ENCODE measurements at regions not wholly inside any gene's neighbourhood (a gene's known extent, or its start where the extent isn't known, plus 50 kb on each side); places are given as distances from the start of the nearest gene placed in this dataset.

GRCh38 chr10:5311617-5312016 lies 53.1 kb upstream of the UCN3 start:
- no peak for DNase-seq (ENCODE audit: low read depth)
- TF ChIP-seq, protein P1, sequence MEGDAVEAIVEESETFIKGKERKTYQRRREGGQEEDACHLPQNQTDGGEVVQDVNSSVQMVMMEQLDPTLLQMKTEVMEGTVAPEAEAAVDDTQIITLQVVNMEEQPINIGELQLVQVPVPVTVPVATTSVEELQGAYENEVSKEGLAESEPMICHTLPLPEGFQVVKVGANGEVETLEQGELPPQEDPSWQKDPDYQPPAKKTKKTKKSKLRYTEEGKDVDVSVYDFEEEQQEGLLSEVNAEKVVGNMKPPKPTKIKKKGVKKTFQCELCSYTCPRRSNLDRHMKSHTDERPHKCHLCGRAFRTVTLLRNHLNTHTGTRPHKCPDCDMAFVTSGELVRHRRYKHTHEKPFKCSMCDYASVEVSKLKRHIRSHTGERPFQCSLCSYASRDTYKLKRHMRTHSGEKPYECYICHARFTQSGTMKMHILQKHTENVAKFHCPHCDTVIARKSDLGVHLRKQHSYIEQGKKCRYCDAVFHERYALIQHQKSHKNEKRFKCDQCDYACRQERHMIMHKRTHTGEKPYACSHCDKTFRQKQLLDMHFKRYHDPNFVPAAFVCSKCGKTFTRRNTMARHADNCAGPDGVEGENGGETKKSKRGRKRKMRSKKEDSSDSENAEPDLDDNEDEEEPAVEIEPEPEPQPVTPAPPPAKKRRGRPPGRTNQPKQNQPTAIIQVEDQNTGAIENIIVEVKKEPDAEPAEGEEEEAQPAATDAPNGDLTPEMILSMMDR (conservative IDR thresholded peaks at IDR 0.05; ENCODE audit: low read depth, low read length): no peak
- H3K4me3 ChIP-seq (ENCODE audit: low read depth, low read length): no peak overlapping the region

DNA sequence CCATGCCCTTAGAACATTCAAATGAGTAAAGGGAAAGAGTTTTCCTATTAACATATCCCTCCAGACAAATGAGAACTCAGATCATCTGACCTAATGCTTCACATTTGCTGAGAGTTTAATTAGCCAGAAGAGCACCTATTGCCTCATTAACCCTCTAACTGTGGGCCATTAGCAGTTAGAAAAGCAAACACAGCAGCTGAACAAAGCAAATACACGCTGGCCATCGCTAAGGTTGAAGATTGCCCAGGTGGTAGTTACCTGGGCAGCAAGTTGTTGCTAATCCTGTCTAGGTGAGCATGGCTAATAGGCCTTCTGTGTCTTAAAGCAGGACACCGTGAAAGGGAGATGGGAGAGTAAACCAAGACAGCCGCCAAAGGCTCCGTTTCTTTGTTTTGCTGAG lies 49.9 kb upstream of the UCN3 start:
- TF ChIP-seq, protein P1 (conservative IDR thresholded peaks at IDR 0.05; ENCODE audit: low read depth, low read length): no peak
- no peak overlapping the region for H3K4me3 ChIP-seq (ENCODE audit: low read depth, low read length)
- no peak for DNase-seq (ENCODE audit: low read depth)
